H9 (cell line): ENCODE measurements at regions not wholly inside any gene's neighbourhood (a gene's known extent, or its start where the extent isn't known, plus 50 kb on each side); places are given as distances from the start of the nearest gene placed in this dataset.

Experiments used
- DNase-seq: peaks from one replicate; pipeline ENCODE4 v3.0.0-alpha.2; 2017
- H2AFZ ChIP-seq: one replicate; pipeline ENCODE4 v1.6.1; 2013; ENCODE audit warnings: mild to moderate bottlenecking, low read length, control low read depth, moderate library complexity
- H2AK5ac ChIP-seq: 2 replicates; pipeline ENCODE4 v1.6.1; 2013; ENCODE audit warnings: low read length, control low read depth, mixed read lengths; ENCODE audit not compliant: insufficient read length
- H2BK120ac ChIP-seq: one replicate; pipeline ENCODE4 v1.6.1; 2013; ENCODE audit warnings: low read depth, mild to moderate bottlenecking, low read length, control low read depth, inconsistent platforms; ENCODE audit not compliant: poor library complexity, severe bottlenecking
- H2BK12ac ChIP-seq: 2 replicates; pipeline ENCODE4 v1.6.1; 2013; ENCODE audit warnings: low read length, control low read depth, mixed read lengths, low read depth; ENCODE audit not compliant: insufficient read length
- H2BK15ac ChIP-seq: 2 replicates; pipeline ENCODE4 v1.6.1; 2013; ENCODE audit warnings: low read depth, low read length, control low read depth
- H2BK20ac ChIP-seq: one replicate; pipeline ENCODE4 v1.6.1; 2013; ENCODE audit warnings: low read depth, mild to moderate bottlenecking, low read length, control low read depth, inconsistent platforms; ENCODE audit not compliant: poor library complexity, severe bottlenecking
- H2BK5ac ChIP-seq: 2 replicates; pipeline ENCODE4 v1.6.1; 2013; ENCODE audit warnings: low read length, control low read depth, mixed read lengths; ENCODE audit not compliant: insufficient read length
- H3K14ac ChIP-seq: 2 replicates; pipeline ENCODE4 v1.6.1; 2013; ENCODE audit warnings: low read length, control low read depth; ENCODE audit not compliant: insufficient read depth
- H3K18ac ChIP-seq: 2 replicates; pipeline ENCODE4 v1.6.1; 2013; ENCODE audit warnings: low read depth, mild to moderate bottlenecking, mixed read lengths, low read length, control low read depth; ENCODE audit not compliant: insufficient read length
- H3K23ac ChIP-seq: 2 replicates; pipeline ENCODE4 v1.6.1; 2013; ENCODE audit warnings: low read length, control low read depth, mixed read lengths, low read depth; ENCODE audit not compliant: insufficient read length
- H3K23me2 ChIP-seq: 2 replicates; pipeline ENCODE4 v1.6.1; 2013; ENCODE audit warnings: low read depth, mild to moderate bottlenecking, mixed read lengths, low read length, control low read depth; ENCODE audit not compliant: insufficient read length, poor library complexity, severe bottlenecking
- H3K27ac ChIP-seq: 2 replicates; pipeline ENCODE4 v1.5.1; 2013; ENCODE audit warnings: low read length, control low read depth, mixed read lengths, low read depth; ENCODE audit not compliant: insufficient read length
- H3K27me3 ChIP-seq: 2 replicates; pipeline ENCODE4 v1.6.1; 2013; ENCODE audit warnings: low read length, control low read depth, inconsistent platforms; ENCODE audit not compliant: insufficient read depth
- H3K4ac ChIP-seq: 2 replicates; pipeline ENCODE4 v1.6.1; 2013; ENCODE audit warnings: low read depth, mild to moderate bottlenecking, control low read depth, inconsistent platforms, low read length, moderate library complexity
- H3K4me1 ChIP-seq: 2 replicates; pipeline ENCODE4 v1.6.1; 2013; ENCODE audit warnings: low read length, control low read depth, inconsistent platforms; ENCODE audit not compliant: insufficient read depth
- H3K4me2 ChIP-seq: 2 replicates; pipeline ENCODE4 v1.6.1; 2013; ENCODE audit warnings: low read length, control low read depth, mixed read lengths; ENCODE audit not compliant: insufficient read length, insufficient read depth
- H3K56ac ChIP-seq: 2 replicates; pipeline ENCODE4 v1.6.1; 2013; ENCODE audit warnings: low read depth, mild to moderate bottlenecking, mixed read lengths, low read length, control low read depth; ENCODE audit not compliant: insufficient read length
- H3K79me1 ChIP-seq: 2 replicates; pipeline ENCODE4 v1.6.1; 2013; ENCODE audit warnings: low read depth, mild to moderate bottlenecking, moderate library complexity, low read length, control low read depth, inconsistent platforms; ENCODE audit not compliant: insufficient read depth, poor library complexity, severe bottlenecking
- H3K79me2 ChIP-seq: 2 replicates; pipeline ENCODE4 v1.6.1; 2013; ENCODE audit warnings: low read length, control low read depth, inconsistent platforms; ENCODE audit not compliant: insufficient read depth
- H3K9ac ChIP-seq: 2 replicates; pipeline ENCODE4 v1.6.1; 2013; ENCODE audit warnings: low read length, control low read depth, mixed read lengths; ENCODE audit not compliant: insufficient read length; ENCODE audit errors: extremely low read depth
- H3K9me3 ChIP-seq: one replicate; pipeline ENCODE4 v1.6.1; 2013; ENCODE audit warnings: low read depth, low read length, inconsistent platforms; ENCODE audit not compliant: control insufficient read depth
- H3T11ph ChIP-seq: one replicate; pipeline ENCODE4 v1.6.1; 2013; ENCODE audit warnings: mild to moderate bottlenecking, low read length, control low read depth, inconsistent platforms
- H4K20me1 ChIP-seq: one replicate; pipeline ENCODE4 v1.6.1; 2013; ENCODE audit not compliant: control insufficient read depth, insufficient read length, insufficient read depth
- H4K5ac ChIP-seq: 2 replicates; pipeline ENCODE4 v1.6.1; 2013; ENCODE audit warnings: low read depth, mild to moderate bottlenecking, mixed read lengths, low read length, control low read depth; ENCODE audit not compliant: insufficient read length
- H4K8ac ChIP-seq: replicated peaks from 2 replicates; pipeline ENCODE4 v1.6.1; 2013; ENCODE audit warnings: low read length, control low read depth, mixed read lengths, low read depth; ENCODE audit not compliant: insufficient read length
- H4K91ac ChIP-seq: 2 replicates; pipeline ENCODE4 v1.6.1; 2013; ENCODE audit warnings: low read depth, mild to moderate bottlenecking, moderate library complexity, mixed read lengths, low read length, control low read depth; ENCODE audit not compliant: insufficient read length
- H3K27ac Mint-ChIP-seq, 3 experiments: 2 replicates in 2 of 3; 3 replicates in 1 of 3; pipeline ENCODE4 v1.8.0; 2020 to 2021; ENCODE audit warnings: mixed read lengths in 3 of 3, mild to moderate bottlenecking in 1 of 3, moderate library complexity in 1 of 3
- H3K27me3 Mint-ChIP-seq: 2 replicates; pipeline ENCODE4 v1.8.0; 2021; ENCODE audit warnings: low read depth, mild to moderate bottlenecking, moderate library complexity, mixed read lengths
- H3K36me3 Mint-ChIP-seq, 3 experiments: 2 replicates in 2 of 3; 3 replicates in 1 of 3; pipeline ENCODE4 v1.8.0; 2020 to 2021; ENCODE audit warnings: low read depth in 3 of 3, mixed read lengths in 3 of 3; ENCODE audit not compliant: insufficient read depth in 1 of 3
- H3K4me1 Mint-ChIP-seq, 2 experiments: 2 replicates each; pipeline ENCODE4 v1.8.0; 2020; ENCODE audit warnings: mixed read lengths in 2 of 2
- H3K4me3 Mint-ChIP-seq, 2 experiments: 2 replicates in 1 of 2; 3 replicates in 1 of 2; pipeline ENCODE4 v1.8.0; 2020 to 2021; ENCODE audit warnings: mild to moderate bottlenecking in 2 of 2, mixed read lengths in 2 of 2, moderate library complexity in 1 of 2
- H3K9me3 Mint-ChIP-seq, 2 experiments: 2 replicates in 1 of 2; 3 replicates in 1 of 2; pipeline ENCODE4 v1.8.0; 2020; ENCODE audit warnings: mild to moderate bottlenecking in 2 of 2, mixed read lengths in 2 of 2, moderate library complexity in 1 of 2
- CTCF ChIP-seq: fragments of 200-600 bp; sonication (generic); conservative IDR thresholded peaks from 3 replicates; pipeline ENCODE4 v1.8.0; 2021; ENCODE audit warnings: antibody characterized with exemption, mild to moderate bottlenecking
- WGBS: extraction: QIAGEN DNeasy Blood & Tissue Kit; methylation state at CpG from one replicate; pipeline ENCODE4 v1.1.7; 2013; ENCODE audit warnings: missing lambda C conversion rate, low lambda C conversion rate, mixed read lengths; ENCODE audit not compliant: insufficient read length; ENCODE audit errors: extremely low coverage; 5-methylcytosine and 5-hydroxymethylcytosine counted together

GRCh38 chr13:104487006-104487405 lies 1420.8 kb upstream of the SLC10A2 start:
- DNase-seq, result no peak
- Histone ChIP-seq H3K23me2 (no peaks in the 10 kb centered on the region), H3K4me2 (no peak overlapping the region), H3K14ac (no peak overlapping the region), H2BK20ac (no peak overlapping the region), H3K79me1 (no peaks in the 10 kb centered on the region), H2BK15ac (no peak overlapping the region), H3K4ac (no peak overlapping the region), H3K56ac (no peak overlapping the region), H3K9me3 (no peaks in the 10 kb centered on the region), H4K20me1 (no peaks in the 10 kb centered on the region), H3K27ac (no peak overlapping the region), H2AFZ (no peak overlapping the region), H3T11ph (no peak overlapping the region), H4K8ac (no peak overlapping the region), H3K79me2 (no peaks in the 10 kb centered on the region), H3K18ac (no peak overlapping the region), H3K9ac (no peak overlapping the region), H4K5ac (no peak overlapping the region), H2AK5ac (no peak overlapping the region), H2BK120ac (no peak overlapping the region), H2BK5ac (no peak overlapping the region), H3K27me3 (no peaks in the 10 kb centered on the region), H2BK12ac (no peak overlapping the region), H3K23ac (no peak overlapping the region), H3K4me1 (no peaks in the 10 kb centered on the region), H4K91ac (no peak overlapping the region)
- no peaks in the 10 kb centered on the region for H3K9me3 Mint-ChIP-seq
- no peaks in the 10 kb centered on the region for H3K27me3 Mint-ChIP-seq
- no peak overlapping the region for H3K4me3 Mint-ChIP-seq
- no peaks in the 10 kb centered on the region; a peak in 1 of 4 replicates for H3K4me1 Mint-ChIP-seq
- no peaks in the 10 kb centered on the region for H3K36me3 Mint-ChIP-seq
- WGBS, result no CpG with 5 or more reads among the region's 1 CpG
- TF ChIP-seq CTCF, result no peak
- no peak overlapping the region for H3K27ac Mint-ChIP-seq
